ENCODE measurements at regions not wholly inside any gene's neighbourhood (a gene's known extent, or its start where the extent isn't known, plus 50 kb on each side); places are given as distances from the start of the nearest gene placed in this dataset.
"Not testable (repeated sequence)": the region's sequence is repeated elsewhere in the genome, so short reads cannot be mapped to it uniquely, and the experiment has no call there.

DNA sequence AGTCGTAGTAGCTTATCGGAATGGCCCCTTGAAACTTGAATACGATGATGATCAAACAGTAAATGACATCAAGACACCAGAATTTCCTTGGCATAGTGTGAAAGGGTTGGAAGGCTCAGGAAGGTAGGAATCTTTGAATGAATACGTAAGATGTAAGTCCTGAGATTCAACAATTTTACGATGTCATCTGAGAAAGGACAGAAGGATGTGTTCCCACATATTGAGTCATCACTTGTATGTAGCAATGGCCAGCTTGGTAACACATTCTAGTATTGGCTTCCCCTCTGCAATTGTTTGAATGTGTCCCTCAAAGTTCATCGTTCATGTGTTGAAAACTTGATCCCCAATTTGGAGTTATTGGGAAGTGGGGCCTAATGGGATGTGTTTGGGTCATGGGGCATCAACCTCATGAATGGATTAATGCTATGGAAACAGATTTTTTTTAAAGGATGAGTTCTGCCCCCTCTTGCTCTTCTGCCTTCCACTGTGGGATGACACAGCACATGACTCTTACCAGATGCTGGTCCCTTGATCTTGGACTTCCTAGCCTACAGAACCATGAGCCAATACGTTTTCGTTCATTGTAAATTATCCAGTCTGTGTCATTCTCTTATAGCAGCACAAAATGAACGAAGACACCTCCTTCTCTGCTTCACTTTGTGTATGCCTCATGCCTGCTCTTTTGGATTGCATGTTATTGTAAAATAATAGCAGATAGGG is 284.6 kb downstream of the BCAT1 start:
- Mint-ChIP-seq H3K9me3 (no peaks in the 10 kb centered on the region), H3K36me3 (no peaks in the 10 kb centered on the region), H3K4me1 (no peaks in the 10 kb centered on the region), H3K4me3 (no peak overlapping the region), H3K27me3 (peaks cover 2% of the 10 kb centered on the region), H3K27ac (no peak overlapping the region)

DNA sequence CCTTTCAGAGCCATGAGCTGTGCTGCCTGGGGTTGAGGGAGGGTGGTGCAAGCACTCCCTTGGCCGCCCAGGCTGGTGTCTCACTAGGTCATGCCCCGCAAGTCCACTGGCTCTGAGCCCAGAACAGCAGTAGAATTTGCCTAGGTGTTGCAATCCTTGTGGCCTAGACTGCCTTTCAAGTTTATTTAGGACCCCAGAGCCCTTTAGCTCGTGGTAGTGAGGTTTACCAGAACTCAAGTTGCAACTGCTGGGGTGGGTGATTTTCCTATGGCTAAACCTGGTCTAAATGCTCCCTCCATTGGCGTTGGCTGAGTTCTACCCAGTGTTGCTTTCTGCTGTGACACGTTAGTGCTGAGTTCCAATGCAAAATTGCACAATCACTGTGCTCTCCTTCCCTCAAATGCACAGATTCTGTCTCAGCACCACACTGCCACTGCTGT is 287.2 kb downstream of the BCAT1 start:
- Mint-ChIP-seq H3K4me1 (no peaks in the 10 kb centered on the region), H3K36me3 (no peaks in the 10 kb centered on the region), H3K4me3 (no peak overlapping the region), H3K27me3 (peaks cover 2% of the 10 kb centered on the region), H3K9me3 (no peaks in the 10 kb centered on the region), H3K27ac (no peak overlapping the region)

DNA sequence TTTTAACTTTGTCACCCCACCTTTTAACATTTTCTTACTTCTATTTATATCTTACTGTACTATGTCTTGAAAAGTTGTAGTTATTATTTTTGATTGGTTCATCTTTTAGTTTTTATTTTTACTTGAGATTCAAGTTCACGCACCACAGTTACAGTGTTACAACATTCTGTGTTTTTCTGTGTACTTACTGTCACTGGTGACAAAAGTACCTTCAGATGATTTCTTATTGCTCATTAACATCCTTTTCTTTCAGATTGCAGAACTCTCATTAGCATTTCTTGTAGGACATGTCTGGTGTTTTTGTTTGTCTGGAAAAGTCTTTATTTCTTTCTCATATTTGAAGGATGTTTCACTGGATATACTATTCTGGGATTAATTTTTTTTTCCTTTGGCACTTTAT is 289.9 kb downstream of the BCAT1 start:
- no peak overlapping the region for H3K4me3 Mint-ChIP-seq
- no peak overlapping the region for H3K27ac Mint-ChIP-seq
- no peaks in the 10 kb centered on the region for H3K4me1 Mint-ChIP-seq
- peaks cover 2% of the 10 kb centered on the region for H3K27me3 Mint-ChIP-seq
- no peaks in the 10 kb centered on the region for H3K36me3 Mint-ChIP-seq
- H3K9me3 Mint-ChIP-seq, result no peaks in the 10 kb centered on the region

DNA sequence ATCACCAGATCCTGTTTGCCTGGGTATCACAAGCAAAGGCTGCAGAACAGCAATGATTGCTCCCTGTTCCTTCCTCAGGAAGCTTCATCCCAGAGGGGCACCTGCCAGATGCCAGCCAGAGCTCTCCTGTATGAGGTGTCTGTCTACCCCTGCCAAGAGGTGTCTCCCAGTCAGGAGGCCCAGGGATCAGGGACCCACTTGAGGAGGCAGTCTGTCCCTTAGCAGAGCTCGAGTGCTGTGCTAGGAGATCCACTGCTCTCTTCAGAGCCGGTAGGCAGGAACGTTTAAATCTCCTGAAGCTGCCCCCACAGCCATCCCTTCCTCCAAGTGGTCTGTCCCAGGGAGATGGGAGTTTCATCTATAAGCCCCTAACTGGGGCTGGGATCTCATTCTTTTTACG is 294.6 kb downstream of the BCAT1 start:
- H3K36me3 Mint-ChIP-seq, H3K27me3 Mint-ChIP-seq, H3K4me1 Mint-ChIP-seq, H3K27ac Mint-ChIP-seq, H3K4me3 Mint-ChIP-seq, H3K9me3 Mint-ChIP-seq: not testable (repeated sequence)

GRCh38 chr12:24649634-24650033 is 299.3 kb downstream of the BCAT1 start:
- no peak overlapping the region for H3K27ac Mint-ChIP-seq
- no peaks in the 10 kb centered on the region for H3K27me3 Mint-ChIP-seq
- peaks cover 0 to 4% (median 3%) of the 10 kb centered on the region in 3 donors for H3K9me3 Mint-ChIP-seq
- H3K4me3 Mint-ChIP-seq, result no peak overlapping the region
- peaks cover 0 to 7% (median 1%) of the 10 kb centered on the region in 3 donors for H3K4me1 Mint-ChIP-seq
- H3K36me3 Mint-ChIP-seq, result peaks cover 2% of the 10 kb centered on the region

- no peak overlapping the region for H3K27ac Mint-ChIP-seq
- peaks cover 0 to 7% (median 1%) of the 10 kb centered on the region in 3 donors for H3K4me1 Mint-ChIP-seq
- peaks cover 2% of the 10 kb centered on the region for H3K36me3 Mint-ChIP-seq
- H3K27me3 Mint-ChIP-seq, result no peaks in the 10 kb centered on the region
- no peak overlapping the region for H3K4me3 Mint-ChIP-seq
- H3K9me3 Mint-ChIP-seq, result peaks cover 0 to 4% (median 4%) of the 10 kb centered on the region in 3 donors
Measured at GRCh38 chr12:24649209-24649608, 299.7 kb downstream of the BCAT1 start.

DNA sequence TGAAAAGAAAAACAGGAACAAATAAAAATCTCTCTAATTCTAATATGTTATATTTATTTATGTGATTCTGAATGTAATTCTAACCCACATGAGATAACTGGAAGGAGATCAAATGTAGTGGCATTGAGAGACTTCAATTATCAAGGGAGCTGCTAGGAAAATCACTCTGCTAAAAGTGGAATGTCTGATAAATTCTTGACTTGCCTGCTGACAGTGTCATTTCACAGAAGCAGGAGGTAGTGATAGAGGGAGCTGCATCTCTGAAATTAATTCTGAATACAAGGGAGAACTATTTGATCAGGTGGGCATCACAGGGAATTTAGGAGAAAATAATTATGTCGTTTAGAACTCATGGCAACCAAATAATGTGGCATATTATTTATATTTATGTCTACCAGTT is 303.6 kb downstream of the BCAT1 start:
- Mint-ChIP-seq H3K9me3 (peaks cover 4 to 6% (median 4%) of the 10 kb centered on the region in 3 donors), H3K27me3 (no peaks in the 10 kb centered on the region), H3K4me1 (peaks cover 0 to 7% (median 1%) of the 10 kb centered on the region in 3 donors), H3K36me3 (no peaks in the 10 kb centered on the region), H3K27ac (no peak overlapping the region), H3K4me3 (no peak overlapping the region)

GRCh38 chr12:24643120-24644119 is 305.5 kb downstream of the BCAT1 start:
- no peaks in the 10 kb centered on the region for H3K36me3 Mint-ChIP-seq
- H3K27me3 Mint-ChIP-seq, result no peaks in the 10 kb centered on the region

GRCh38 chr12:24639641-24640040 is 309.3 kb downstream of the BCAT1 start:
- no peak overlapping the region for H3K4me3 Mint-ChIP-seq
- no peak overlapping the region for H3K27ac Mint-ChIP-seq
- no peaks in the 10 kb centered on the region for H3K27me3 Mint-ChIP-seq
- H3K4me1 Mint-ChIP-seq, result no peaks in the 10 kb centered on the region
- peaks cover 1 to 6% (median 2%) of the 10 kb centered on the region in 3 donors for H3K9me3 Mint-ChIP-seq
- H3K36me3 Mint-ChIP-seq, result no peaks in the 10 kb centered on the region

More at GRCh38 chr12:24643120-24644119, 305.5 kb downstream of the BCAT1 start:
- Mint-ChIP-seq H3K9me3 (peaks cover 2 to 6% (median 2%) of the 10 kb centered on the region in 3 donors), H3K4me1 (peaks cover 0 to 7% (median 1%) of the 10 kb centered on the region in 3 donors), H3K4me3 (no peak overlapping the region), H3K27ac (no peak overlapping the region)

DNA sequence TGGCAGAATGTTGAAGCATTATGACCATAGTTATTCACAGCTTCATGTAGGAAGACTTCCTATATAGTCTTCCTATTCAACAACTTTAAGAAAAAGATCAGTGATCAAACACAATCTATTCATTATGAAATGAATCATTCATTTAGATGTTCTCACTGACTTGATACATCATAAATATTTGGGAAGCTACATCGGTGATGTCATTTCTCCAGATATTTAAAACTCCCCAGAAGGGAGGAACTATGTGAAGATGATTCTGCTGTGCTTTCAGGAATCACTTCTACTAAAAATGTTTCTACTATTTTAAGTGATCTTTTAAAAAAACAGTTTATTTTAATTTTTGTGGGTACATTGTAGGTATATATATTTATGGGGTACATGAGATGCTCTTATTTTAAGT is 316.4 kb downstream of the BCAT1 start:
- Mint-ChIP-seq H3K27me3 (peaks cover 2% of the 10 kb centered on the region), H3K9me3 (peaks cover 0 to 5% (median 0%) of the 10 kb centered on the region in 3 donors), H3K4me1 (no peaks in the 10 kb centered on the region)

GRCh38 chr12:24631676-24632426 is 317.1 kb downstream of the BCAT1 start:
- Mint-ChIP-seq H3K4me1 (no peaks in the 10 kb centered on the region), H3K27ac (no peak overlapping the region)

More for the DNA sequence above, 316.4 kb downstream of the BCAT1 start:
- Mint-ChIP-seq H3K4me3 (no peak overlapping the region), H3K36me3 (no peaks in the 10 kb centered on the region), H3K27ac (no peak overlapping the region)

GRCh38 chr12:24630856-24631255 is 318.0 kb downstream of the BCAT1 start:
- no peaks in the 10 kb centered on the region for H3K4me1 Mint-ChIP-seq
- H3K4me3 Mint-ChIP-seq, result no peak overlapping the region
- H3K36me3 Mint-ChIP-seq, result no peaks in the 10 kb centered on the region
- H3K9me3 Mint-ChIP-seq, result peaks cover 0 to 7% (median 0%) of the 10 kb centered on the region in 3 donors
- H3K27me3 Mint-ChIP-seq, result peaks cover 2% of the 10 kb centered on the region
- no peak overlapping the region for H3K27ac Mint-ChIP-seq

More at GRCh38 chr12:24631676-24632426, 317.1 kb downstream of the BCAT1 start:
- peaks cover 2% of the 10 kb centered on the region for H3K27me3 Mint-ChIP-seq
- no peaks in the 10 kb centered on the region for H3K36me3 Mint-ChIP-seq
- no peak overlapping the region for H3K4me3 Mint-ChIP-seq
- peaks cover 0 to 5% (median 0%) of the 10 kb centered on the region in 3 donors for H3K9me3 Mint-ChIP-seq

DNA sequence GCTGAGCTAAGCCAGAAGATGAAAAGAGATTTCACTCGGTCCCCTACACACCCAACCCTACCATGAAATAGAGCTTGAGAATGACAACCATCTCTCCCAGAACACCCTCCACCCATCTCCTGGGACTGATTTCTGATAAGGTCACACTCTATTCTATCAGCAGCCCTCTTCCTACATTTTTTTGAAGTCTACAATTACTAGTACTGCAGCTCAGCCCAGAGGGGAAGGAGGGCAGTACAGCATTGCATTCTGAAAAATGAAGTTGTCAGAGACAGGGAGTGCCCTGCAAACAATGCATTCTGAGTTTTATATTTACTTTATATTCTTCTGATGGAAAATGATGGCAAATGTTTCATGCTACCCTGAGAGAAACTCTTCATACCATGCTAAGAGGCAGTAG is 318.5 kb downstream of the BCAT1 start:
- Mint-ChIP-seq H3K9me3 (peaks cover 0 to 7% (median 0%) of the 10 kb centered on the region in 3 donors), H3K4me3 (no peak overlapping the region), H3K27ac (no peak overlapping the region), H3K36me3 (no peaks in the 10 kb centered on the region), H3K4me1 (no peaks in the 10 kb centered on the region), H3K27me3 (peaks cover 2% of the 10 kb centered on the region)

DNA sequence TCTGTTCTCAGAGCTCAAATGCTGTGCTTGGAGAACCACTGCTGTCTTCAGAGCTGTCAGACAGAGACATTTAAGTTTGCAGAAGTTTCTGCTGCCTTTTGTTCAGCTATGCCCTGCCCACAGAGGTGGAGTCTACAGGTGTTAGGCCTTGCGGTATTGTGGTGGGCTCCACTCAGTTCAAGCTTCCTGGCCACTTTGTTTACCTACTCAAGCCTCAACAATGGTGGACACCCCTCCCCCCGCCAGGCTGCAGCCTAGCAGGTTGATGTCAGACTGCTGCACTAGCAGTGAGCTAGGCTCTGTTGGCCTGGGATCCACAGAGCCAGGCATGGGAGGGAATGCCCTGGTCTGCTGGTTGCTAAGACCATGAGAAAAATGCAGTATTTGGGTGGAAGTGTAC is 323.8 kb downstream of the BCAT1 start:
- Mint-ChIP-seq H3K4me1 (no peaks in the 10 kb centered on the region), H3K4me3 (no peak overlapping the region), H3K9me3 (peaks cover 0 to 15% (median 2%) of the 10 kb centered on the region in 3 donors), H3K36me3 (no peaks in the 10 kb centered on the region), H3K27ac (no peak overlapping the region), H3K27me3 (no peaks in the 10 kb centered on the region)

GRCh38 chr12:24619954-24620353 is 328.9 kb downstream of the BCAT1 start:
- not testable (repeated sequence) for H3K4me3 Mint-ChIP-seq, H3K27ac Mint-ChIP-seq, H3K4me1 Mint-ChIP-seq, H3K36me3 Mint-ChIP-seq, H3K27me3 Mint-ChIP-seq, H3K9me3 Mint-ChIP-seq

Data from IgD-negative memory B cell (primary cell).